Trophoblast cell (in vitro differentiated cells and primary cell): ENCODE measurements at regions not wholly inside any gene's neighbourhood (a gene's known extent, or its start where the extent isn't known, plus 50 kb on each side); places are given as distances from the start of the nearest gene placed in this dataset.

ENCODE experiments used
- DNase-seq, 2 donors: peaks; one replicate each; pipeline ENCODE4 v3.0.0-alpha.2; 2016
- H2AFZ ChIP-seq: 2 replicates; pipeline ENCODE4 v1.6.1; 2013; ENCODE audit warnings: low read length, moderate library complexity, mild to moderate bottlenecking; ENCODE audit not compliant: insufficient read depth, poor library complexity
- H2AK5ac ChIP-seq: 2 replicates; pipeline ENCODE4 v1.6.1; 2013; ENCODE audit warnings: mild to moderate bottlenecking, low read length
- H2BK120ac ChIP-seq: 2 replicates; pipeline ENCODE4 v1.6.1; 2013; ENCODE audit warnings: low read length, mild to moderate bottlenecking, moderate library complexity; ENCODE audit not compliant: insufficient read depth, poor library complexity
- H2BK12ac ChIP-seq: 2 replicates; pipeline ENCODE4 v1.6.1; 2013; ENCODE audit warnings: mild to moderate bottlenecking, low read length, moderate library complexity
- H2BK5ac ChIP-seq: 2 replicates; pipeline ENCODE4 v1.6.1; 2013; ENCODE audit warnings: low read length, low read depth, moderate library complexity, mild to moderate bottlenecking; ENCODE audit not compliant: poor library complexity
- H3K14ac ChIP-seq: 2 replicates; pipeline ENCODE4 v1.6.1; 2013; ENCODE audit warnings: mild to moderate bottlenecking, low read length
- H3K18ac ChIP-seq: 2 replicates; pipeline ENCODE4 v1.6.1; 2013; ENCODE audit warnings: mild to moderate bottlenecking, low read length
- H3K23ac ChIP-seq: 2 replicates; pipeline ENCODE4 v1.6.1; 2013; ENCODE audit warnings: low read length
- H3K27ac ChIP-seq: 2 replicates; pipeline ENCODE4 v1.5.1; 2013; ENCODE audit warnings: low read depth, mild to moderate bottlenecking, inconsistent platforms, low read length, moderate library complexity
- H3K27me3 ChIP-seq: 2 replicates; pipeline ENCODE4 v1.6.1; 2013; ENCODE audit warnings: inconsistent platforms, mild to moderate bottlenecking, low read length, moderate library complexity; ENCODE audit not compliant: insufficient read depth
- H3K36me3 ChIP-seq, 2 experiments: 1 replicate in 1 of 2; 2 replicates in 1 of 2; pipeline ENCODE4 v1.6.1; 2013; ENCODE audit warnings: low read length in 2 of 2, mild to moderate bottlenecking in 2 of 2, moderate library complexity in 1 of 2; ENCODE audit not compliant: insufficient read depth in 2 of 2, control insufficient read depth in 1 of 2
- H3K4ac ChIP-seq: 2 replicates; pipeline ENCODE4 v1.6.1; 2013; ENCODE audit warnings: low read depth, mild to moderate bottlenecking, low read length, moderate library complexity
- H3K4me1 ChIP-seq, 2 experiments: 1 replicate in 1 of 2; 2 replicates in 1 of 2; pipeline ENCODE4 v1.6.1; 2013; ENCODE audit warnings: low read length in 2 of 2, mild to moderate bottlenecking in 2 of 2, moderate library complexity in 1 of 2; ENCODE audit not compliant: insufficient read depth in 2 of 2, control insufficient read depth in 1 of 2
- H3K4me2 ChIP-seq: 2 replicates; pipeline ENCODE4 v1.6.1; 2013; ENCODE audit warnings: inconsistent platforms, mild to moderate bottlenecking, low read length, moderate library complexity
- H3K4me3 ChIP-seq: 2 replicates; pipeline ENCODE4 v1.5.1; 2013; ENCODE audit warnings: mild to moderate bottlenecking, low read depth, low read length, inconsistent platforms
- H3K79me1 ChIP-seq: one replicate; pipeline ENCODE4 v1.6.1; 2013; ENCODE audit warnings: low read length
- H3K79me2 ChIP-seq: 2 replicates; pipeline ENCODE4 v1.6.1; 2013; ENCODE audit warnings: low read length, mild to moderate bottlenecking; ENCODE audit not compliant: control insufficient read depth, insufficient read depth, poor library complexity
- H3K9ac ChIP-seq: 2 replicates; pipeline ENCODE4 v1.6.1; 2013; ENCODE audit warnings: mild to moderate bottlenecking, low read length
- H3K9me3 ChIP-seq: 2 replicates; pipeline ENCODE4 v1.6.1; 2013; ENCODE audit warnings: low read depth, mild to moderate bottlenecking, control low read depth, inconsistent platforms, low read length; ENCODE audit not compliant: insufficient read depth
- H4K12ac ChIP-seq: 2 replicates; pipeline ENCODE4 v1.6.1; 2013; ENCODE audit warnings: low read depth, mild to moderate bottlenecking, low read length, moderate library complexity
- H4K8ac ChIP-seq: 2 replicates; pipeline ENCODE4 v1.6.1; 2013; ENCODE audit warnings: low read depth, mild to moderate bottlenecking, low read length, moderate library complexity
- H4K91ac ChIP-seq: one replicate; pipeline ENCODE4 v1.6.1; 2013; ENCODE audit warnings: low read depth, mild to moderate bottlenecking, low read length, moderate library complexity
- WGBS: extraction: QIAGEN DNeasy Blood & Tissue Kit; methylation state at CpG from one replicate; pipeline ENCODE4 v1.1.7; 2013; ENCODE audit warnings: missing lambda C conversion rate; ENCODE audit not compliant: insufficient read length, insufficient coverage; ENCODE audit errors: extremely low coverage; 5-methylcytosine and 5-hydroxymethylcytosine counted together

GRCh38 chr9:80883426-80883825 is 805.9 kb downstream of the TLE1 start:
- H3K23ac ChIP-seq, result no peak overlapping the region
- no peak overlapping the region for H2BK12ac ChIP-seq
- no peak overlapping the region for H2BK5ac ChIP-seq
- no peak overlapping the region for H3K27ac ChIP-seq
- H3K9me3 ChIP-seq, result no peaks in the 10 kb centered on the region
- no peak overlapping the region for H4K91ac ChIP-seq
- no CpG with 5 or more reads among the region's 5 CpGs for WGBS
- H3K4me1 ChIP-seq, result no peaks in the 10 kb centered on the region
- no peaks in the 10 kb centered on the region for H3K27me3 ChIP-seq
- H4K8ac ChIP-seq, result no peak overlapping the region
- H3K18ac ChIP-seq, result no peak overlapping the region
- H4K12ac ChIP-seq, result no peak overlapping the region
- H3K4me3 ChIP-seq, result no peak overlapping the region
- H3K36me3 ChIP-seq, result no peaks in the 10 kb centered on the region
- no peak overlapping the region for H2AFZ ChIP-seq
- no peak overlapping the region for H2AK5ac ChIP-seq
- no peak overlapping the region for H3K4me2 ChIP-seq
- no peak overlapping the region for H2BK120ac ChIP-seq
- H3K79me2 ChIP-seq, result no peaks in the 10 kb centered on the region
- no peak overlapping the region for H3K9ac ChIP-seq
- no peak overlapping the region for H3K4ac ChIP-seq
- peaks cover 2% of the 10 kb centered on the region for H3K79me1 ChIP-seq
- no peak overlapping the region for H3K14ac ChIP-seq
- no peak for DNase-seq

- no peak overlapping the region for H4K8ac ChIP-seq
- H3K18ac ChIP-seq, result no peak overlapping the region
- no peak overlapping the region for H3K9ac ChIP-seq
- H4K91ac ChIP-seq, result no peak overlapping the region
- WGBS, result no CpG with 5 or more reads among the region's 5 CpGs
- H2AK5ac ChIP-seq, result no peak overlapping the region
- H4K12ac ChIP-seq, result no peak overlapping the region
- peaks cover 2% of the 10 kb centered on the region for H3K79me1 ChIP-seq
- H3K27ac ChIP-seq, result no peak overlapping the region
- no peak overlapping the region for H2AFZ ChIP-seq
- no peak overlapping the region for H2BK5ac ChIP-seq
- no peak overlapping the region for H2BK120ac ChIP-seq
- H3K4ac ChIP-seq, result no peak overlapping the region
- H3K79me2 ChIP-seq, result no peaks in the 10 kb centered on the region
- no peak overlapping the region for H3K14ac ChIP-seq
- no peak for DNase-seq
- H3K4me1 ChIP-seq, result no peaks in the 10 kb centered on the region
- no peak overlapping the region for H3K4me2 ChIP-seq
- no peaks in the 10 kb centered on the region for H3K27me3 ChIP-seq
- H3K9me3 ChIP-seq, result no peaks in the 10 kb centered on the region
- no peaks in the 10 kb centered on the region for H3K36me3 ChIP-seq
- H2BK12ac ChIP-seq, result no peak overlapping the region
- no peak overlapping the region for H3K4me3 ChIP-seq
- H3K23ac ChIP-seq, result no peak overlapping the region
Observed at GRCh38 chr9:80881940-80882339, 807.4 kb downstream of the TLE1 start.

GRCh38 chr9:80881320-80881719 is 808.0 kb downstream of the TLE1 start:
- Histone ChIP-seq H3K4me1 (no peaks in the 10 kb centered on the region), H2BK120ac (no peak overlapping the region), H4K8ac (no peak overlapping the region), H3K18ac (no peak overlapping the region), H3K4me3 (no peak overlapping the region), H2BK5ac (no peak overlapping the region), H2BK12ac (no peak overlapping the region), H3K79me2 (no peaks in the 10 kb centered on the region), H3K14ac (no peak overlapping the region), H3K36me3 (no peaks in the 10 kb centered on the region), H2AFZ (no peak overlapping the region), H3K27ac (no peak overlapping the region), H3K23ac (no peak overlapping the region), H3K9ac (no peak overlapping the region), H4K12ac (no peak overlapping the region), H3K9me3 (no peaks in the 10 kb centered on the region), H3K27me3 (no peaks in the 10 kb centered on the region), H2AK5ac (no peak overlapping the region), H3K4ac (no peak overlapping the region), H4K91ac (no peak overlapping the region), H3K79me1 (peaks cover 2% of the 10 kb centered on the region), H3K4me2 (no peak overlapping the region)
- DNase-seq, result no peak
- WGBS, result no CpG with 5 or more reads among the region's 6 CpGs

GRCh38 chr9:80878556-80878955 is 810.8 kb downstream of the TLE1 start:
- no CpG with 5 or more reads among the region's 2 CpGs for WGBS
- no peak overlapping the region for H3K4me2 ChIP-seq

More at GRCh38 chr9:80878556-80878955, 810.8 kb downstream of the TLE1 start:
- H2BK5ac ChIP-seq, result no peak overlapping the region
- H2AFZ ChIP-seq, result no peak overlapping the region
- peaks cover 2% of the 10 kb centered on the region for H3K79me1 ChIP-seq
- no peaks in the 10 kb centered on the region for H3K36me3 ChIP-seq
- H4K91ac ChIP-seq, result no peak overlapping the region
- H3K9ac ChIP-seq, result no peak overlapping the region
- no peaks in the 10 kb centered on the region for H3K27me3 ChIP-seq
- no peak overlapping the region for H3K23ac ChIP-seq
- H3K4me3 ChIP-seq, result no peak overlapping the region
- no peak overlapping the region for H3K4ac ChIP-seq
- no peak overlapping the region for H4K8ac ChIP-seq
- no peak overlapping the region for H2AK5ac ChIP-seq
- H2BK120ac ChIP-seq, result no peak overlapping the region
- H3K14ac ChIP-seq, result no peak overlapping the region
- H4K12ac ChIP-seq, result no peak overlapping the region
- no peak overlapping the region for H3K18ac ChIP-seq
- no peak for DNase-seq
- H2BK12ac ChIP-seq, result no peak overlapping the region
- H3K4me1 ChIP-seq, result no peaks in the 10 kb centered on the region
- no peaks in the 10 kb centered on the region for H3K79me2 ChIP-seq
- no peaks in the 10 kb centered on the region for H3K9me3 ChIP-seq
- H3K27ac ChIP-seq, result no peak overlapping the region
